ENCODE measurements at regions not wholly inside any gene's neighbourhood (a gene's known extent, or its start where the extent isn't known, plus 50 kb on each side); places are given as distances from the start of the nearest gene placed in this dataset.

GRCh38 chr1:244154508-244154871, 103.4 kb downstream of the ZBTB18 start:
- TF ChIP-seq POLR2A (IDR thresholded peaks at IDR 0.05) = no peak
- TF ChIP-seq CTCF (IDR thresholded peaks at IDR 0.05) = no peak
- no peak for TF ChIP-seq POLR2AphosphoS5 (IDR thresholded peaks at IDR 0.05)
- no peak for TF ChIP-seq EP300 (IDR thresholded peaks at IDR 0.05)
